ENCODE measurements at regions not wholly inside any gene's neighbourhood (a gene's known extent, or its start where the extent isn't known, plus 50 kb on each side); places are given as distances from the start of the nearest gene placed in this dataset.

- peaks cover 15% of the 10 kb centered on the region for H3K36me3 Mint-ChIP-seq (ENCODE audit: low read depth)
- no peak overlapping the region for H3K4me3 Mint-ChIP-seq
- intact Hi-C loops (cut with micrococcal nuclease), result no loop called here
- DNase-seq, result no peak
- H3K4me1 Mint-ChIP-seq, result peaks cover 55% of the 10 kb centered on the region
- H3K9me3 Mint-ChIP-seq, result no peaks in the 10 kb centered on the region
- H3K27me3 Mint-ChIP-seq, result no peaks in the 10 kb centered on the region
- no peak overlapping the region for H3K27ac Mint-ChIP-seq
These were observed 51.5 kb upstream of the DDR1 start for GRCh38 chr6:30832864-30833263.

GRCh38 chr6:30830438-30830837, 53.9 kb upstream of the DDR1 start:
- Mint-ChIP-seq H3K27ac (peak overlapping the region; percentile 94), H3K36me3 (ENCODE audit: low read depth) (peaks cover 25% of the 10 kb centered on the region), H3K9me3 (no peaks in the 10 kb centered on the region), H3K4me3 (peak overlapping the region; percentile 86), H3K4me1 (peaks cover 68% of the 10 kb centered on the region), H3K27me3 (no peaks in the 10 kb centered on the region)
- peak; percentile 72 for DNase-seq
- intact Hi-C loops (cut with micrococcal nuclease), result no loop called here

GRCh38 chr6:30829639-30830255, 54.6 kb upstream of the DDR1 start:
- Mint-ChIP-seq H3K4me1 (peaks cover 65% of the 10 kb centered on the region), H3K9me3 (no peaks in the 10 kb centered on the region), H3K4me3 (peak overlapping the region; percentile 86), H3K27ac (peak overlapping the region; percentile 94), H3K27me3 (no peaks in the 10 kb centered on the region), H3K36me3 (ENCODE audit: low read depth) (peaks cover 26% of the 10 kb centered on the region)
- intact Hi-C loops (cut with micrococcal nuclease), result loop anchor here (2.0 kb wide), 2 partner anchors 85 to 257 kb away; partner anchors contain the start of gene VARS2
- peak; percentile 70 for DNase-seq

DNA sequence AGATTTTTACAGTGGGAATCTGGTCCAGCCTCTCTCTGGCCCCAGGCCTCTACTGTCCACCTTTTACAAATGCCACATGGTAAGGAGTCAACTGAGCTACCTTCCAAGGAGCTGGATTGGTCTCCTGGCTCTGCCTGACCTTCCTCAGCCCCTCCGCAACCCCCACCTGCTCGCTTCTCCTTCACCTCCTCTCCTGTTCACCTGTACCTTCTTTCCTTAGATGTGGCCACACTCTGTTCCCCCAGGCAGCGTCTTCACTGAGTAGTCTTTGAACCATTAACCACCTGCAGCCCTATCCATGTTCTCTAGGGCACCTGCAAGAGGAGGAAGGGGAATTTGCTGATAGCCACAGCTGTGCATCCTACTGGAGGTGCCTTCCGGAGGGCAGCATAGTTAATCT, 55.3 kb upstream of the DDR1 start:
- Mint-ChIP-seq H3K4me1 (peaks cover 64% of the 10 kb centered on the region), H3K36me3 (ENCODE audit: low read depth) (peaks cover 33% of the 10 kb centered on the region), H3K27me3 (no peaks in the 10 kb centered on the region), H3K9me3 (no peaks in the 10 kb centered on the region), H3K4me3 (peak overlapping the region; percentile 86), H3K27ac (peak overlapping the region; percentile 94)
- intact Hi-C loops (cut with micrococcal nuclease), result loop anchor here (2.0 kb wide), 2 partner anchors 86 to 258 kb away; partner anchors contain the start of gene VARS2
- DNase-seq, result no peak

DNA sequence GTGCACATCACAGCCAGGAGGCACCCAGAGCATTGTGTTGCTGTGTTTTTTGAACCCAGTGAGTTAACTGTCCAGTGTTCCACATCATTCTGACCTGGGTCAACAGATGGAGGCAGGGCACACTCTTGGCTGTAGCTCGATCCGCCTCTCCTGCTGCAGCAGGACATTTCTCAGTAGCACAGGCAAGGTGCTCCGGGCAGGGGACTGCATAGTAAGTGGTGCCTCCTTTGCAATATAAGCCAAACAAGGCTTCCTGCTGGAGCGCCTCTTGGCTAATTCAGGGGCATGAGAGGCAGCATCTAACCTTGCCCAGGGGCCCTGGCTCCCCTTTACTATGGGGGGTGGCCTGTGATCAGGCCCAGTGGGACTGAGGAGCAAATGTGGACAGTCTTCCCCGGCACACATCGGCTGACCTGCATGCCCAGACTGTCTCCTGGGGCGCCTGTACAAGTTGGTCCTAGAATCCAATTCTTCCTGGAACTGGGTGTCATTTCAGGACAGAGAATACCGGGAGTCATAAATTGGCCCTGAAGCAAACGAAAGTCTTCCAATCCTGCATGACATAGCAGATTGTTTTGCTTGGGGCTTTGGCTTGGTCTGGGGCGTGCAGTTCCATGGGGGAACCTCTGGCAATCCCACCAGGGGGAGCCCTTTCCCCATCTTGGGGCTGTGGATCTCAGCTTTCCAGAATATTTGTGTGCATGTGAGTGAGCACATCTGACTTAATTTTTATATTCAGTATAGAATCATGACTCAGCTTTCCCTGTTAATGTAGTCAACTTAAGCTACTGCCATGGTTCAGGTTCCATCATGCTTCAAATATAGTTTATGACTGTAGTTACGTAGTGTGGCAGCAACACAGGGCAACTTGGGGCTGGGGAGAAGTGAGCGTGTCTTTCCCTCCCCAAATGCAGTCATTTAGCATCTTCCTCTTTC, 56.0 kb upstream of the DDR1 start:
- Mint-ChIP-seq H3K36me3 (ENCODE audit: low read depth) (peaks cover 40% of the 10 kb centered on the region), H3K4me1 (peaks cover 70% of the 10 kb centered on the region), H3K27ac (peak overlapping the region; percentile 94), H3K9me3 (no peaks in the 10 kb centered on the region), H3K4me3 (peak overlapping the region; percentile 86), H3K27me3 (no peaks in the 10 kb centered on the region)
- DNase-seq, result peak; percentile 94
- intact Hi-C loops (cut with micrococcal nuclease), result loop anchor here (1.0 to 2.0 kb wide), 4 partner anchors 9 to 259 kb away; partner anchors contain the start of gene VARS2

GRCh38 chr6:30826961-30827342, 57.4 kb upstream of the DDR1 start:
- Mint-ChIP-seq H3K27ac (peak overlapping the region; percentile 35), H3K4me3 (peak overlapping the region; percentile 86), H3K27me3 (no peaks in the 10 kb centered on the region), H3K4me1 (peaks cover 72% of the 10 kb centered on the region), H3K36me3 (ENCODE audit: low read depth) (peaks cover 49% of the 10 kb centered on the region), H3K9me3 (no peaks in the 10 kb centered on the region)
- no peak for DNase-seq
- intact Hi-C loops (cut with micrococcal nuclease), result no loop called here

DNA sequence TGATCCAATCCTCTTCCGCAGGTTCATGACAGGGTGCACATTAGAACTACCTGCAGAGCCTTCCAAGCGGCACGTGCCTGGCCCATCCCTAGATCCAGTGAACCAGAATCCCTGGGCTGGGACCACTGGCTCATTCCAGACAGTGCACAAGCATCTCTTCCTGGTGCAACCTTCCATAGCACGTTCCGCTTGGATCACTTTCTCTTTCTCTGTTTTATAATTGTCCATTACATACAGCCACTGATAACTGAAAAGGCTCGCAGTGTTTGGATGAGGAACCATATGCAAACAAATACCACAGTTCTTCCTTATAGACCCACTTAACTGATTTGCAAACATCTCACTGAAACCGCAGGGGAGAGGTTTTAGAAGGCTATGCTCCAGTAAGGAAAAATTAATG, 59.6 kb upstream of the DDR1 start:
- H3K9me3 Mint-ChIP-seq, result no peaks in the 10 kb centered on the region
- intact Hi-C loops (cut with micrococcal nuclease), result no loop called here
- H3K27ac Mint-ChIP-seq, result no peak overlapping the region
- DNase-seq, result no peak
- no peak overlapping the region for H3K4me3 Mint-ChIP-seq
- no peaks in the 10 kb centered on the region for H3K27me3 Mint-ChIP-seq
- H3K4me1 Mint-ChIP-seq, result peaks cover 69% of the 10 kb centered on the region
- H3K36me3 Mint-ChIP-seq (ENCODE audit: low read depth), result peaks cover 57% of the 10 kb centered on the region

DNA sequence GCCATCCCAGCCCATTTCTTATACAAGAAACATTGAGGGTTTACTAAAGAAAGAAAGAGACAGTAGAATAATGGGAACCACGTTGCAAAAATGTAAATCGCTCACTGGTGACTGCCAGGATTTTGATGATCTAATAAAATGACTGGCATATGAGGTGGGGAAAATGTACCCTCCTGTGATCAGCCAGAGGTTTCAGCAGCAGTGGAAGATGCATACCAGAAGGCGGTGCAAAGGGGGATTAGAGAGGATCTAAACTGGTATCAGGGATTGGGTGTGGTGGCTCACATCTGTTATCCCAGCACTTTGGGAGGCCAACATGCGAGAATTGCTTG, 60.8 kb upstream of the DDR1 start:
- H3K4me1 Mint-ChIP-seq, result peaks cover 70% of the 10 kb centered on the region
- peak overlapping the region; percentile 64 for H3K27ac Mint-ChIP-seq
- H3K4me3 Mint-ChIP-seq, result no peak overlapping the region
- intact Hi-C loops (cut with micrococcal nuclease), result no loop called here
- H3K36me3 Mint-ChIP-seq (ENCODE audit: low read depth), result peaks cover 59% of the 10 kb centered on the region
- H3K27me3 Mint-ChIP-seq, result no peaks in the 10 kb centered on the region
- no peak for DNase-seq
- peaks cover 1% of the 10 kb centered on the region for H3K9me3 Mint-ChIP-seq

DNA sequence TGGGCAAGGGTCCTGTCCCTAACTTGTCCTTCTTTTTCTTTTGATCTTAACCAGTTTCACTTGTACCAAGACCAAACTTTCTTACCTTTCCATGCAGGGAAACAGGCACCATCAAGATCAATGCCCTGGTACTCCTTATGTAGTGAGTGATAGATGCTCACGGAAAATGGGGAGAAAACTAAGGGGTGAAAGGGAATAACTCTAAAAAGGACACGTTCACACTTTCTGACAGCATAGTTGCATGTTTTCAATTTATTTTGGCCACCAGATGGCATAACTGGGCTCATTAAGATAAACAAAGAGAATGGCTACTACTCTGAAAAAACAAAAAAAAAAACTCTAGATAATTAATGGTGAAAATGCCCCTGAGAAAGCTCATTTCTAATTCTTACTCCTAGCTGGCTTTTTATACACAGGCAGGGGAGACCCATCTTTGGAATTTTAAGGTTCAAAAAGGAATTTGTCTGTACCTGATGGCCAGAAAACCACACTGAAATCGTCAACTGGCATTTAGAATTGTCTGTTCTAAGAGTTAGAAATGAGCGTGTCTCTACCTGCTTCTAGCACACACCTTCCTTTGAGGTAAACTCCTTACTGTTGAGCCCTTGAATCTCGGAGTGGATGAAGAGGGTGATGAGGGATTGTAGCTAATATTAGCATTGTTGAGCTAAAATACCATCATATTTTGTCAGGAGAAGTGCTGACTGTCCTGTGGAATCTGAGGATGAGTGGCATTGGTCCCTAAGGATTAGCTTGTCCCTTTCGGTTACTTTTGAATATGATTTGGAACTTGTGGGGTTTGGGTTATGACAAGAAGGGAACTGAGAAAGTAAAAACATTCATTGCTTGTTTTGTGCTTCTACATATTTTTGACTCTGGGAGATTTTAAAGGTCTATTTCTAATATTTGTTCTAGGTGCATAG, 62.2 kb upstream of the DDR1 start:
- Mint-ChIP-seq H3K4me1 (peaks cover 67% of the 10 kb centered on the region), H3K4me3 (no peak overlapping the region)

DNA sequence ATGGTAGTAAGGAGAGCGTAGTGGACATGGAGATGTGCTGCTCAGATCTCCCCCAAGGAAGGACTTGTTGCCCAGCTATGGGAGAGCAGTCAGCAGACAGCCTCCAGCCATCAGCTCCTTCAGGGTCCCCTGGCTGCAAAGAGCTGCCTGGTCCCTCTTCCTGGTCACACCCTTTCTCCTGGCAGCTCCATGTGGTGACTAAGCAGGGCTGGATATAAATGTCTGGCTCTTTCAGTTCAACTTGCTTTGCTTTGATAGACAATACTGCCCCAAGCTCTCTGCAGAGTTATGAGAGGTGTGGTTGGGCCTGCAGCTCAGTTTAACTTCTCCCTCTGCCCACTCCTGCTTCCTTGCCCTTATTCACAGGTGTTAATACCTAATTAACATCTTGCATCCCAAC, 64.1 kb upstream of the DDR1 start:
- DNase-seq, result no peak
- intact Hi-C loops (cut with micrococcal nuclease), result no loop called here
- H3K27me3 Mint-ChIP-seq, result no peaks in the 10 kb centered on the region
- H3K9me3 Mint-ChIP-seq, result peaks cover 8% of the 10 kb centered on the region
- H3K4me1 Mint-ChIP-seq, result peaks cover 71% of the 10 kb centered on the region
- H3K27ac Mint-ChIP-seq, result peak overlapping the region; percentile 97
- peaks cover 63% of the 10 kb centered on the region for H3K36me3 Mint-ChIP-seq (ENCODE audit: low read depth)
- H3K4me3 Mint-ChIP-seq, result peak overlapping the region; percentile 71

More for the DNA sequence above, 62.2 kb upstream of the DDR1 start:
- intact Hi-C loops (cut with micrococcal nuclease), result loop anchor here (1.0 kb wide), 1 partner anchor 55 kb away; no protein-coding TSS in a partner anchor
- Mint-ChIP-seq H3K36me3 (ENCODE audit: low read depth) (peaks cover 59% of the 10 kb centered on the region), H3K9me3 (peaks cover 4% of the 10 kb centered on the region), H3K27ac (peak overlapping the region; percentile 77), H3K27me3 (no peaks in the 10 kb centered on the region)
- peak; percentile 75 for DNase-seq

- H3K27me3 Mint-ChIP-seq, result no peaks in the 10 kb centered on the region
- H3K36me3 Mint-ChIP-seq (ENCODE audit: low read depth), result peaks cover 60% of the 10 kb centered on the region
- peak overlapping the region; percentile 71 for H3K4me3 Mint-ChIP-seq
- intact Hi-C loops (cut with micrococcal nuclease), result loop anchor here (1.0 to 10.0 kb wide), 5 partner anchors 9 to 755 kb away; partner anchors contain the start of genes LTA and TNF
- DNase-seq, result peak; percentile 75
- H3K4me1 Mint-ChIP-seq, result peaks cover 70% of the 10 kb centered on the region
- peak overlapping the region; percentile 97 for H3K27ac Mint-ChIP-seq
- peaks cover 9% of the 10 kb centered on the region for H3K9me3 Mint-ChIP-seq
These were observed 64.9 kb upstream of the DDR1 start for GRCh38 chr6:30819297-30819917.

GRCh38 chr6:30818391-30818841, 65.9 kb upstream of the DDR1 start:
- H3K27ac Mint-ChIP-seq, result peak overlapping the region; percentile 97
- peaks cover 9% of the 10 kb centered on the region for H3K9me3 Mint-ChIP-seq
- intact Hi-C loops (cut with micrococcal nuclease), result loop anchor here (10.0 kb wide), 2 partner anchors 324 to 756 kb away; partner anchors contain the start of genes LTA and TNF
- no peak for DNase-seq
- peaks cover 58% of the 10 kb centered on the region for H3K36me3 Mint-ChIP-seq (ENCODE audit: low read depth)
- peak overlapping the region; percentile 6 for H3K4me3 Mint-ChIP-seq
- no peaks in the 10 kb centered on the region for H3K27me3 Mint-ChIP-seq
- H3K4me1 Mint-ChIP-seq, result peaks cover 72% of the 10 kb centered on the region
